GDM1 (cell line): ENCODE measurements at regions not wholly inside any gene's neighbourhood (a gene's known extent, or its start where the extent isn't known, plus 50 kb on each side); places are given as distances from the start of the nearest gene placed in this dataset.

Source experiments
- DNase-seq: peaks from one replicate; lab custom pipeline; 2025; lab: John Stamatoyannopoulos, UW

- DNase-seq = no peak
These were observed 402.1 kb upstream of the CHD6 start for GRCh38 chr20:42020316-42020715.

DNA sequence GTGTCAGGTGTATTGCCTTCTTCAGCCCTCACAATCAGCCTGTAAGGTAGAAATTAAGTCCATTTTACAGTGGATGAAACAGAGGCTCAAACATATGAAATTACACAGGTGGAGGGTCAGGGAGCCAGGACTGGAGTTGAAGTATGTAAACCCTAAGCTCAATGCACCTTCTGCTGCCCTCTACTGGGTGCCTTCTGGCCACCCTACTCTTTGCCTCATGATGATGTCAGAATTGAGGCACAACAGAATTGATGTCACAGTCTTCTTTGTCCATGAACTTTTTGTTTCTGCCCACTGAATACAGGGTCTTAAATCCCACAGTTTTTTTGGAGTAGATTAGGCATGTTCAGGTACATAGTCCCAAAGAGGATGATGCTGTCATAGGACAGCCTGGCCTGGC, 400.8 kb upstream of the CHD6 start:
- no peak for DNase-seq

DNA sequence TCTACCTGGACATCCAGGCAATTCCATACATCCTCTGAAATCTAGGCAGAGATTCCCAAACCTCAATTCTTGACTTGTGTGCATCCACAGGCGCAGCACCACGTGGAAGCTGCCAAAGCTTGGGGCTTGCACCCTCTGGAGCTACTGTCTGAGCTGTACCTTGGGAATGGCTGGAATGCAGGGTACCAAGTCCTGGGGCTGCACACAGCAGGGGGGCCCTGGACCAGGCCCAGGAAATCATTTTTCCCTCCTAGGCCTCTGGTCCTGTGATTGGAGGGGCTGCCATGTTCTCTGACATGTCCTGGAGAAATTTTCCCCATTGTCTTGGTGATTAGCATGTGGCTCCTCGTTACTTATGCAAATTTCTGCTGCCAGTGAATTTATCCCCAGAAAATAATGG, 391.9 kb upstream of the CHD6 start:
- DNase-seq = no peak

DNA sequence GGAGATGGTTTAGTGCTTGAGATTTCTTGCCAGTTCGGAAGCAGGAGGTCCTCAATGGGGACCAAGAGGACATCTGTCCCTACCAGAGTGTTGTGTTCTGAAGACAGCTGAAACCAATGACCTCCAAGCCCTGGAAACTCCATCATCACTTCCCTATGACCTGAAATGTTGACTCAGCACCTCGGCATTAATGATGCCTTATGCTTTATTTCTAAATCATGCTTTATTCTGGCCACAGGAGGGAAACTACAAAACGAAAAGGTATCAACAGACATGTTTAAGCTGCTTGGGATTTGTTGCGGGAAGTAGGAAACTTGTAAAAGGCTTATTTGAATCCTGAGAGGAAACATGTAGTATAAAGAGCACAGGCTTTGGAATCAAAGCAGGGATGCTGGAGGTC, 389.1 kb upstream of the CHD6 start:
- no peak for DNase-seq

- no peak for DNase-seq
These were observed 387.0 kb upstream of the CHD6 start for GRCh38 chr20:42005211-42005610.

DNA sequence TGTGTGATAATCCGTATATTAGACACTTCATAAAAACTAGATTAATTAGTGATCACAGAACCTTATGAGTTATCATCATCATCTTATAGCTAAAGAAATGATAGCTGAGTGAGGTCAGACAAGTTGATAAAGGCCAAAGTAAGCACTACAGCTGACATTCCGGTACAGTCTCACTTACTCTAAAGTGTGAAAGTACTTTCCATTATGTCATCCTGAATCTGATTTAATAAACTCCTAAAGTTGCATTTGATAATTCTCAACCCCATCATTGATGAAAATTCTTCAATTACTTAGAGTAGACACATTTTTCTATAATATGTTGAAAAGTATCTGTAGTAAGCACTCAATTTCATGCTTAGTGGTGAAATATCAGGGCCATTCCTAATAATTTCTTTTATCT, 385.2 kb upstream of the CHD6 start:
- DNase-seq = no peak

- DNase-seq = no peak
These were observed 380.6 kb upstream of the CHD6 start for GRCh38 chr20:41998539-41999341.

- no peak for DNase-seq
These were observed 378.8 kb upstream of the CHD6 start for GRCh38 chr20:41996951-41997350.

DNA sequence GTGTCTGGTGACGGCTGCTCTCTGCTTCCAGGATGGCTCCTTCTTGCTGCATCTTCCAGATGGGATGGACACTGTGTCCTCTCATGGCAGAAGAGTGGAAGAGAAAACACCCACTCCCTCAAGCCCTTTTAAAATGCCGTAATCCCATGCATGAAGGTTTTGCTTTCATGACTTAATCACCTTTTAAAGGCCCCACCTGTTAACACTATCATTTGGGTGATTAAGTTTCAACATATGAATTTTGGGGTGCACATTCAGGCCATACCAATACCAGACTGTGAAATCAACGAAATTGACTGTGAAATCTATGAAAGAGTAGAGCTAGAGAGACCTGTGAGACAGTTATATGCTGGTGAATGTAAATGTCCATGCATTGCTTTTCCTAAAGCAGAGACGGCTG, 374.3 kb upstream of the CHD6 start:
- no peak for DNase-seq

DNA sequence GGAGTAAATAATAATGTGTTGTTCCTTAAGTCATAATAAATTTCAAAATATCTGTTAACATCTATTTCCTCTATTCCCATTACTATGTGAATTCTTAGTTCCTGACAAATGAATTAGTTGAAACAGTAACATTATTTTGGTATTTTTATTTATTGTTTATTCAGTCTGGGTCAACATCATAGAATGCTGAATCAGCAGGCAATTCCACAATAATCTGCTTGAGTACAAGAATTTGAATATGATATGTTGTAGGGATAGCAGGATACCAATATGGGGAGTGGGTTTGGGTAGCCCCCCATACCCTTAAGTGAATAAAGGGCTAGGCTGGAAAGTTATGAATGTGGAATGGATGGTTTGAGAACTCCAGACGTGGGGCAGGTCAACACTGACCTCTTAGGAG, 373.2 kb upstream of the CHD6 start:
- no peak for DNase-seq

DNA sequence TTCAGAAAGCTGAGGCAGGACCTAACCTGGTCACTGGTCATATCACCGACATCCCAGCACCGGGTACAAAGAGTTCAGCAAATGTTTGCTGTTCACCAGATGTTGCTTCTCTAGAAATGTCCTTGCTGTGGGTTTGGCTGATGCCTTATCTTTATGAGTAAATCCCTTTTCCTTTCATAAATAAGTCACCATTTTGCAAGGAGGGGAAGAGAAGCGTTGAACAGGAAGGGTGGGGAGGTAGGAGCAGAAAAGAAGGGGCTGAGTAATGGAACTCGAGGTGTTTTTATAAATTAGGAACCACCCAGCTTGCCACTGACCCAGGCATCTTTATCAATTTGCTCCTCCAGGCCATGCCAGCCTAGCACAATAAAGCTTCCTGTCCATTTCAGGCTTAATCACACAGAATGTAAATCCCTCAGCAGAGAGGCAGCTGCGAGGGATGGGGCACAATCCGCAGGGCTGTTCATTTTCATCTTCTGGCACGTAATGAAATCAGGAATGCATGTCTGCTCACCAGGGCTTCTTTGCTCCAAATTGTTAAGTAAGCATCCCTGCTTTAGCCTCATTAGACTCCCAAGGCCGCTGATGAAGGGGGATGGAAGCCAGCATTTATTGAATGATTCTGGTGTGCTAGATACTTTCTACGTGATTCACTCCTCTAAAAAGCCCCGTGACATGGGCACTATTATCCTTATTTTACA, 371.9 kb upstream of the CHD6 start:
- DNase-seq = no peak

GRCh38 chr20:41989039-41989679, 371.0 kb upstream of the CHD6 start:
- DNase-seq = no peak

- DNase-seq = no peak
These were observed 365.9 kb upstream of the CHD6 start for GRCh38 chr20:41984031-41984430.

DNA sequence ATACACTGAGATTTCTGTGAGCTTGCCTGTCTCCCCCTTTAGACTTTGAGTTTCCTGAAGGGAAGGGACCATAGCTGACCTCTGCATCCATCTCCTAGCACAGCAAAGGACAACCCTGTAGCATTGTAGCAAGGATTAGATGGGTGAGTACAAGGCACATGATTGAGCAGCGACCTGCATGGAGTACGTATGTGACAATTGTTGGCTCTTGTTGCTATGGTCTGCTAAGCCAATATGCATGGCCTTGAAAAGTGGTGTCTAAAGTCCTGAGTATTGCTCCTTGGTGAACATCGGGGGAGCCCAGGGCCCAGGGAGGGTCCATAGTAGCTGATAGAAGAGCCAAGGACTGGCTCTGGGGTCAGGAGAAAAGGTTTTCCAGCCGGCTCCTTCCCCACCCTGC, 365.0 kb upstream of the CHD6 start:
- no peak for DNase-seq

GRCh38 chr20:41981746-41982145, 363.6 kb upstream of the CHD6 start:
- DNase-seq = no peak

GRCh38 chr20:41978875-41979274, 360.7 kb upstream of the CHD6 start:
- no peak for DNase-seq

- DNase-seq = no peak
These were observed 360.1 kb upstream of the CHD6 start for GRCh38 chr20:41978246-41978790.

- no peak for DNase-seq
These were observed 351.5 kb upstream of the CHD6 start for GRCh38 chr20:41969656-41970055.

DNA sequence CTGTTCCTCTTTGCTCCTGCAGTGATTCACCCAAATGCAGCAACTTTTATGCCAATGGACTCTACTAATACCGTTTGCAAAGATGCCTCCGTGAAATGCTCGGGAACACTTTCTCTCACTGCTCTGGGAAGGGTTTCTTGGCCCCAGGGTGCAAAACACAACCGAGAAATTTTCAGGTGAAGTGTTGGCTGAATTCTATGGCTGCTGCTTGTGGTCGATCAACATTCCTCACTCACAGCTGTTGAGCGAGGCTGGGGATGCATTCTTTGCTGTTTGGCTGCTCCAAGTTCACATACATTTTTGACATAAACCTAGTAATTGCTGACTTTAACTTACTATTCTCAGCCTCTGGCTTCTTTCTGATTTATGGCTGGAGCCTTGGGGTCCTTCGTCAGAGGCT, 342.0 kb upstream of the CHD6 start:
- DNase-seq = no peak

GRCh38 chr20:41958391-41958790, 340.2 kb upstream of the CHD6 start:
- no peak for DNase-seq

DNA sequence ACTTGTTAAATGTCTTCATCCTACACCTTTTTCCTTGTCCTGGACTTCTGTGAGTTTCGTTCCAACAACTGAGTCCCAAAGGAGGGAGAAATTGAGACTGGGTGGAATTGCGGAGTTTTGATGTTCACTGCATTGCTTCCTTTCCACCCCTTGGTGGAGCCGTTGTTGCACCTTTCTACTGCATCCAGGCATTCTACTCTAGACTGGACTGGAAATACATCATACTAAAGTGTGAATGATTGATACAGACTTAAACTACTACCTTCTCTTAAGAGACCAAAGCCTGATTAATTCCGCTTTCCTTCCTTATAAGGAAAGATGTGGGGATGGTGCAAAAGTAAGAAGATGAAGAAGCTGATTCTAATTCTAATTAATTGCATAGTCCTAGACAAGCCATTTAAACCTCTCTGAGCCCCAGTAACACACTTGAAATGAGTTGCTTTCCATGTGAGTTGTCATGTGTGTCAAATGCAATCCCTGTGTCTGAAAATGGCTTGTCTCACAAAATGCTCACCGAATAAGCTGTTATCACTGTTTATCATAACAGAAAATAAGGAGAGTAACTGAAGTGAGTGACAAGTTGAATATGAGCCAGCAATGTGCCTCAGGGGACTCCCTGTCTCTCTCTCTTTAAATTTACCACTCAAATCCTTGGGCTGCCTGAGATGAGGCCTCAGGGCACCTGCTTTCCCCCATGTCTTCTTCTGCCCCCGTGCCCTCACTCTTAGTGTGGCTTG, 338.3 kb upstream of the CHD6 start:
- no peak for DNase-seq

GRCh38 chr20:41952166-41952565, 334.0 kb upstream of the CHD6 start:
- DNase-seq = no peak
